Natural killer cell treated with Interleukin-12 subunit alpha and Interleukin-12 subunit beta and Interleukin-15 and Interleukin-18, amount 100 ng/mL, for 72 hours (primary cell): ENCODE measurements at regions not wholly inside any gene's neighbourhood (a gene's known extent, or its start where the extent isn't known, plus 50 kb on each side); places are given as distances from the start of the nearest gene placed in this dataset.
"Not testable (repeated sequence)": the region's sequence is repeated elsewhere in the genome, so short reads cannot be mapped to it uniquely, and the experiment has no call there.

Experiments
- ATAC-seq, 2 donors: fragments of 150-1000 bp; cut with Tn5 transposase in 1 of 2; sonication (Bioruptor Pico), chemical (Tn5 transposase) in 1 of 2; 2 replicates each; pipeline ENCODE4 v1.10.0; 2021
- DNase-seq: peaks from one replicate; pipeline ENCODE4 v3.0.0; 2022; ENCODE audit warnings: low spot score
- H3K27ac Mint-ChIP-seq, 2 donors: 1 replicate in 1 of 2; 2 replicates in 1 of 2; pipeline ENCODE4 v1.8.0; 2022; ENCODE audit warnings: mixed read lengths in 2 of 2, mild to moderate bottlenecking in 1 of 2, moderate library complexity in 1 of 2
- H3K27me3 Mint-ChIP-seq, 2 donors: 1 replicate in 1 of 2; 2 replicates in 1 of 2; pipeline ENCODE4 v1.8.0; 2022; ENCODE audit warnings: mixed read lengths in 2 of 2
- H3K36me3 Mint-ChIP-seq: one replicate; pipeline ENCODE4 v1.8.0; 2022; ENCODE audit warnings: mixed read lengths
- H3K4me1 Mint-ChIP-seq, 2 donors: 1 replicate in 1 of 2; 2 replicates in 1 of 2; pipeline ENCODE4 v1.8.0; 2022; ENCODE audit warnings: low read depth in 2 of 2, mixed read lengths in 2 of 2, mild to moderate bottlenecking in 1 of 2
- H3K4me3 Mint-ChIP-seq: one replicate; pipeline ENCODE4 v1.8.0; 2022; ENCODE audit warnings: mixed read lengths
- H3K9me3 Mint-ChIP-seq: 2 replicates; pipeline ENCODE4 v1.8.0; 2022; ENCODE audit warnings: mixed read lengths

GRCh38 chr6:134442073-134442472 lies 124.2 kb upstream of the SGK1 start:
- Mint-ChIP-seq H3K27ac (no peak overlapping the region), H3K36me3 (no peaks in the 10 kb centered on the region), H3K4me1 (peaks cover 2 to 8% of the 10 kb centered on the region in 2 donors), H3K9me3 (no peaks in the 10 kb centered on the region), H3K4me3 (no peak overlapping the region), H3K27me3 (peaks cover 6% of the 10 kb centered on the region in 2 donors)
- ATAC-seq (no peak), DNase-seq (no peak)

DNA sequence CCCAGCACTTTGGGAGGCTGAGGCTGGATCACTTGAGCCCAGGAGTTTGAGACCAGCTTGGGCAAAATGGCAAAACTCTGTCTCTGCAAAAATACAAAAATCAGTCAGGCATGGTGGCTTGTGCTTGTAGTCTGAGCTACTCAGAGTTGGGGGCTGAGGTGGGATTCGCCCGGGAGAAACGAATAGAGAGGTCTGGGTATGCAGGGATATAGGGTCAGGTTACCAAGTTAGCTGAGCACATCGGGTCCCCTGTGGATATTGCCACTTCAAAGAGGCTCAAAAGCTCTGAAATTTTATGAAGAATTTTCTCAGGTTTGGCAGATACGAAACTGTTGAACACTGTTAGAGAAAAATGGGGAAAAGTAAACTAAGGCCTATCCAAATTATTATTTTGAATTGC lies 120.9 kb upstream of the SGK1 start:
- DNase-seq, result no peak
- Mint-ChIP-seq H3K4me1 (peaks cover 10 to 25% of the 10 kb centered on the region in 2 donors), H3K27me3 (peaks cover 6 to 8% of the 10 kb centered on the region in 2 donors), H3K9me3 (no peaks in the 10 kb centered on the region), H3K36me3 (no peaks in the 10 kb centered on the region), H3K27ac (no peak overlapping the region), H3K4me3 (no peak overlapping the region)
- no peak for ATAC-seq

DNA sequence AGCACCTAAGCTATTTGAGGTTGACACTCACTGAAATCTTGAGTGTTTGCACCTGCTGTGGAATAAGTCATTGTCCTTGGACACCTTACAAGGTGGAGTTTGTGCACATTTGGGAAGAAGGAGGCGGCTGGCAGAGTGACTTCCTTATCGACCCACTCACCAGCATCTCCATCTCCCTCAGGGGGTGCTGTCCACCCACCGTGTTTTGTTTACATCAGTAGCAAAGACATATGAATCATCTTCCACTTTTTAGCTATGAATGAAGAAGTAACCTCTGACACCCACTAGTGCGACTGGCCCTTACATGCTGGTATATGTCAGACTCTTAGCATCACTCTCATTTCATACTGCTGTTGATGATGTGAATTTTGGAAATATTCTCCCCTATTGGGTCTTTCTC lies 119.5 kb upstream of the SGK1 start:
- Mint-ChIP-seq H3K4me3 (peak overlapping the region; percentile 72), H3K27ac (peak overlapping the region; percentile 75 to 78), H3K4me1 (peaks cover 10 to 25% of the 10 kb centered on the region in 2 donors), H3K27me3 (peaks cover 5 to 6% of the 10 kb centered on the region in 2 donors), H3K36me3 (no peaks in the 10 kb centered on the region), H3K9me3 (no peaks in the 10 kb centered on the region)
- ATAC-seq (peak; percentile 49 to 69), DNase-seq (no peak)

- no peaks in the 10 kb centered on the region for H3K36me3 Mint-ChIP-seq
- peaks cover 5 to 6% of the 10 kb centered on the region in 2 donors for H3K27me3 Mint-ChIP-seq
- peaks cover 10 to 25% of the 10 kb centered on the region in 2 donors for H3K4me1 Mint-ChIP-seq
- peak overlapping the region; percentile 75 to 78 for H3K27ac Mint-ChIP-seq
- DNase-seq (no peak), ATAC-seq (peak in 1 of 2 donors; percentile 55)
- H3K9me3 Mint-ChIP-seq, result no peaks in the 10 kb centered on the region
- peak overlapping the region; percentile 72 for H3K4me3 Mint-ChIP-seq
Measured at GRCh38 chr6:134436950-134437349, 119.0 kb upstream of the SGK1 start.

DNA sequence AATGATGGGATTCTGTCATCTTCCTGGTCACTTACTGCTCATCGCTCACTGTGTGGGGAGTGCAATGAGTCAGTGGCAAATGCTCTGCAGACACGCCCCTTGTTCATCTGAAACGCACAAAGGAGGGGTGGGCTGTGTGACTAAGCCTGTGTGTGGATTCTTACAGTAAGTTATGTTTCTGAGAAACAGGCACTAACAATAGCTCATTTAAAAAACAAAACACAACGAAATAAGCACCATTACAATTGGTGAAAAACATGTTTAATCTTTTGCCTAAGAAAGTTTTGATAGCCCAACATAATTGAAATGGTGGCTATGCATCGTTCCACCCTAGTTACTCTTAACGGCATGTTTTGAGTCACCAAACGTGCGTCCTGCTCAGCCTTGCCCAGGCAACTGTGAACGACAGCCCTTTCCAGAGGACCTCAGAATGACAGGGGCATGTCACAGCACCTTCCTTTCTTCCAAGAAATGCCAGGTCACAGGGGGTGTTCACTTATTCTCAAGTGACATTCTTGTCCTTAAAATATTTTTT lies 118.4 kb upstream of the SGK1 start:
- Mint-ChIP-seq H3K4me1 (peaks cover 10 to 25% of the 10 kb centered on the region in 2 donors), H3K36me3 (no peaks in the 10 kb centered on the region), H3K27me3 (peaks cover 5 to 6% of the 10 kb centered on the region in 2 donors), H3K4me3 (peak overlapping the region; percentile 72), H3K9me3 (no peaks in the 10 kb centered on the region), H3K27ac (peak overlapping the region; percentile 75 to 78)
- peak; percentile 86 to 95 for ATAC-seq
- no peak for DNase-seq

DNA sequence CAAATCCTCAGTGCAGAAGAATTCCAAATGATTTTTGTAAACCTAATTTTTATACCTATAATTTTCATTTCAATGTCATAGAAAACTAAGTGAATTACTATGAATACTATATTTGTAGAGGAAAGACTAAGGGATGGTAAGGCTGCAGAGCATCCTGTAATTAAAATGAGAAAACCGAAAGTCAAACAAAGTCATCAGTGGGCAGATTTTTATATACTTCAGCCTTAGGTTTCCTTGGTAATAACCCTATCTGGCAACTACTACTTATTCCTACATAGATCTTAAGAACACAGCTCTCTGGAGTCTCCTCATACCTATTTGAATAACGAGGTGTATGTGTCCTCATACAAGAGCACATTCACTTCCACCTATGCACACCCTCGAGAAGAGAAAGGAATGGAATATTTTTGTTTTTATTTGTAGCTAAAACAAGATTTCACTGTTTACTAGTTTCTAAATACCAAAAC lies 117.9 kb upstream of the SGK1 start:
- Mint-ChIP-seq H3K27ac (peak overlapping the region; percentile 75 to 78), H3K27me3 (peaks cover 5 to 6% of the 10 kb centered on the region in 2 donors), H3K36me3 (no peaks in the 10 kb centered on the region), H3K9me3 (no peaks in the 10 kb centered on the region), H3K4me3 (peak overlapping the region; percentile 72), H3K4me1 (peaks cover 10 to 25% of the 10 kb centered on the region in 2 donors)
- no peak for DNase-seq
- peak in 1 of 2 donors; percentile 38 for ATAC-seq

GRCh38 chr6:134434019-134434942 lies 116.4 kb upstream of the SGK1 start:
- DNase-seq (no peak), ATAC-seq (no peak)
- H3K9me3 Mint-ChIP-seq, result no peaks in the 10 kb centered on the region
- H3K4me1 Mint-ChIP-seq, result peaks cover 10 to 25% of the 10 kb centered on the region in 2 donors
- no peak overlapping the region for H3K27ac Mint-ChIP-seq
- peak overlapping the region; percentile 2 for H3K4me3 Mint-ChIP-seq
- H3K27me3 Mint-ChIP-seq, result peaks cover 3 to 7% of the 10 kb centered on the region in 2 donors
- no peaks in the 10 kb centered on the region for H3K36me3 Mint-ChIP-seq

- Mint-ChIP-seq H3K27ac (no peak overlapping the region), H3K27me3 (peaks cover 6 to 8% of the 10 kb centered on the region in 2 donors), H3K4me1 (peaks cover 8 to 17% of the 10 kb centered on the region in 2 donors), H3K4me3 (no peak overlapping the region), H3K36me3 (no peaks in the 10 kb centered on the region), H3K9me3 (no peaks in the 10 kb centered on the region)
- ATAC-seq, result no peak
- no peak for DNase-seq
Measured at GRCh38 chr6:134432036-134432435, 114.1 kb upstream of the SGK1 start.

DNA sequence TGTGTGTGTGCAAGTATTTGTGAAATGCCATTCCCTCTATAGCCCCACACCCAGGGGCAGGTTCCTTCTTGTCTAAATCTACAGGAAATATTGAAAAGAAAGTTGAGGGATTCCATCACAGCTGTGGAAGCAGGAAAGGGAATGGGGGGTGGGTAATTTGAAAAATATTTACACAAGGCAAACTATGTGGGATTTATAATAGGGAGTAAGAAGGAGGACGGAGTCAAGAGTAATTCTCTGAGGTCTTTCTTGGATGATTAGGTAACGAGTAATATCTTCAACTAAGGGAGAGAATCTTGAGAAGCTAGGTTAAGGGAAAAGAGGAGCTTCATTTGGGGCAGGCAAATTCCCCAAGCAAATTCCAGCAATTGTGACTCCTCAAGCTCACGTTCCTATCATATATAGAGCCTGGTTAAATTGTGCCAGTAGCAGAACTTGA lies 113.5 kb upstream of the SGK1 start:
- ATAC-seq, result no peak
- Mint-ChIP-seq H3K9me3 (no peaks in the 10 kb centered on the region), H3K4me3 (no peak overlapping the region), H3K27ac (no peak overlapping the region), H3K27me3 (peaks cover 8 to 11% of the 10 kb centered on the region in 2 donors), H3K4me1 (peaks cover 6 to 15% of the 10 kb centered on the region in 2 donors), H3K36me3 (no peaks in the 10 kb centered on the region)
- DNase-seq, result no peak

GRCh38 chr6:134429861-134430380 lies 112.0 kb upstream of the SGK1 start:
- ATAC-seq, result no peak
- peaks cover 11 to 17% of the 10 kb centered on the region in 2 donors for H3K27me3 Mint-ChIP-seq
- no peak for DNase-seq
- H3K36me3 Mint-ChIP-seq, result no peaks in the 10 kb centered on the region
- no peaks in the 10 kb centered on the region for H3K9me3 Mint-ChIP-seq
- peaks cover 1 to 9% of the 10 kb centered on the region in 2 donors for H3K4me1 Mint-ChIP-seq
- no peak overlapping the region for H3K4me3 Mint-ChIP-seq
- H3K27ac Mint-ChIP-seq, result no peak overlapping the region

DNA sequence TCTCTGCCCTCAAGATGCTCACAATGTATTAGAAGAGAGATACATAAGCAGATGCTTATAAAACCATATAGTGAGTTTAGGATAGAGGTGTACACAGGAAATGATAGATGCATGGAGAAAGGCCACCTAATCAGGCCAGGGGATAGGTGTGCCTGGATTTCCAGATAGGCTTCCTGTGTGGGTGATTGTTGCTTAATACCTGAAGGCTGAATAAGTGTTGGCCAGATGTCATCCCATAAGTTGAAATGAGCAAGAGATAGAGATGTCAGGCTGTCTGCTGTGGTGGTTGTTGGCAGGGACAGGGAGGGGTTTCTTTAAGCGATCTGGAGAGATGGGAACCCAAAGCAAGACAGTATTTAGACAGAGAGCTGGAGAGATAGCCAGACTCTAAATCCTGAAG lies 109.8 kb upstream of the SGK1 start:
- Mint-ChIP-seq H3K36me3 (no peaks in the 10 kb centered on the region), H3K9me3 (no peaks in the 10 kb centered on the region), H3K27ac (no peak overlapping the region), H3K4me1 (peaks cover 13 to 14% of the 10 kb centered on the region in 2 donors), H3K27me3 (peaks cover 10 to 19% of the 10 kb centered on the region in 2 donors), H3K4me3 (no peak overlapping the region)
- ATAC-seq, result no peak
- DNase-seq, result no peak

- Mint-ChIP-seq H3K4me1 (peaks cover 15 to 17% of the 10 kb centered on the region in 2 donors), H3K27me3 (peaks cover 13 to 23% of the 10 kb centered on the region in 2 donors), H3K27ac (peak overlapping the region in 1 of 2 donors; percentile 22), H3K36me3 (no peaks in the 10 kb centered on the region), H3K9me3 (no peaks in the 10 kb centered on the region), H3K4me3 (no peak overlapping the region)
- no peak for DNase-seq
- ATAC-seq, result no peak
Measured at GRCh38 chr6:134426623-134427022, 108.7 kb upstream of the SGK1 start.

DNA sequence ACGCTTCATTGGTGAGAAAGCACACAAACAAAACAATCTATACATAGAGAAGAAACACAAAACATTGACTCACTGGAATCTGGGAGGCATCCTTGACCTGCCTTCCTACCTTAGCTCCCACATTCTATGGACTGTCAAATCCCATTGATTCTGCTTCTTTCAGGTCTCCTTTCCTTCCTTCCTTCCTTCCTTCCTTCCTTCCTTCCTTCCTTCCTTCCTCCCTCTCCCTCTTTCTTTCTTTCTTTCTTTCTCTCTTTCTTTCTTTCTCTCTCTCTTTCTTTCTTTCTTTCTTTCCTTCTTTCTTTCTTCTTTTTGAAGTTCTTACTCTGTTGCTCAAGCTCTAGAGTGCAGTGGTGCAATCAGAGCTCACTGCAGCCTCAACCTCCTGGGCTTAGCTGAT lies 108.0 kb upstream of the SGK1 start:
- Mint-ChIP-seq H3K27me3 (peaks cover 13 to 23% of the 10 kb centered on the region in 2 donors), H3K27ac (peak overlapping the region in 1 of 2 donors; percentile 10), H3K4me1 (peaks cover 15 to 17% of the 10 kb centered on the region in 2 donors)
- ATAC-seq, H3K36me3 Mint-ChIP-seq, H3K4me3 Mint-ChIP-seq, H3K9me3 Mint-ChIP-seq, DNase-seq: not testable (repeated sequence)

- Mint-ChIP-seq H3K27me3 (peaks cover 13 to 23% of the 10 kb centered on the region in 2 donors), H3K9me3 (no peaks in the 10 kb centered on the region), H3K4me1 (peaks cover 15 to 17% of the 10 kb centered on the region in 2 donors), H3K27ac (no peak overlapping the region), H3K36me3 (no peaks in the 10 kb centered on the region), H3K4me3 (no peak overlapping the region)
- ATAC-seq (no peak), DNase-seq (no peak)
Measured at GRCh38 chr6:134425513-134425912, 107.6 kb upstream of the SGK1 start.
